Activated CD8-positive, alpha-beta T cell treated with anti-CD3 and anti-CD28 coated beads for 36 hours (primary cell): ENCODE measurements at regions not wholly inside any gene's neighbourhood (a gene's known extent, or its start where the extent isn't known, plus 50 kb on each side); places are given as distances from the start of the nearest gene placed in this dataset.

Experiments used
- ATAC-seq: fragments of 200-7000 bp; cut with Tn5 transposase; one replicate; pipeline ENCODE4 v1.10.0; 2021; ENCODE audit warnings: mild to moderate bottlenecking, moderate library complexity
- CTCF ChIA-PET: fragments of 350-600 bp; sonication (Branson Sonifier 250); formaldehyde crosslinking; loops from one replicate; lab custom pipeline; 2021; ENCODE audit warnings: antibody characterized with exemption; lab: Charles Lee
- POLR2A ChIA-PET: fragments of 350-600 bp; sonication (Branson Sonifier 250); formaldehyde crosslinking; loops from one replicate; lab custom pipeline; 2021; ENCODE audit warnings: antibody characterized with exemption; lab: Charles Lee
- DNase-seq: peaks from one replicate; pipeline ENCODE4 v3.0.0-alpha.2; 2020
- H3K27ac Mint-ChIP-seq: one replicate; pipeline ENCODE4 v1.8.0; 2021; ENCODE audit warnings: mild to moderate bottlenecking, mixed read lengths
- H3K27me3 Mint-ChIP-seq: one replicate; pipeline ENCODE4 v1.8.0; 2021; ENCODE audit warnings: mixed read lengths
- H3K36me3 Mint-ChIP-seq: one replicate; pipeline ENCODE4 v1.8.0; 2021; ENCODE audit warnings: low read depth, mixed read lengths
- H3K4me1 Mint-ChIP-seq: one replicate; pipeline ENCODE4 v1.8.0; 2021; ENCODE audit warnings: low read depth, mixed read lengths
- H3K4me3 Mint-ChIP-seq: one replicate; pipeline ENCODE4 v1.8.0; 2021; ENCODE audit warnings: mild to moderate bottlenecking, moderate library complexity, mixed read lengths
- H3K9me3 Mint-ChIP-seq: one replicate; pipeline ENCODE4 v1.8.0; 2021; ENCODE audit warnings: mixed read lengths
- intact Hi-C: fragments of 100-400 bp; cut with micrococcal nuclease; formaldehyde crosslinking; loops from one replicate; pipeline ENCODE4 v1.10.0; 2022
- TF ChIP-seq, protein P1 (sequence below): fragments of 200-600 bp; IDR thresholded peaks from one replicate; pipeline ENCODE4 v1.8.0; 2022; ENCODE audit warnings: antibody characterized with exemption, mild to moderate bottlenecking

DNA sequence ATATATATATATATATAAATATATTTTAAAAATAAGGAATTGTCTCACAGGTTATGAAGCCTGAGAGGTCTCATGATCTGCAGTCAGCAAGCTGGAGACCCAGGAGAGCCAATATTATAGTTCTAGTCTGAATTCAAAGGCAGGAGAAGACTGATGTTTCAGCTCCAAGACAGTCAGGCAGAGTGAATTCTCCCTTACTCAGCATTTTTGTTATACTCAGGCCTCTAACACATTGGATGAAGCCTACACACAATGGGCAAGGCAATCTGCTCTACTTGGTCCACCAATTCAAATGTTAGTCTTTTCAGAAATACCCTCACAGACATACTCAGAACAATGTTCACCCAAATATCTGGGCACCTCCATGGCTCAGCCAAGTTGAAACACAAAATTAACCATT, 157.2 kb downstream of the GOLIM4 start:
- H3K9me3 Mint-ChIP-seq = no peaks in the 10 kb centered on the region
- no peaks in the 10 kb centered on the region for H3K36me3 Mint-ChIP-seq
- intact Hi-C loops = no loop called here

DNA sequence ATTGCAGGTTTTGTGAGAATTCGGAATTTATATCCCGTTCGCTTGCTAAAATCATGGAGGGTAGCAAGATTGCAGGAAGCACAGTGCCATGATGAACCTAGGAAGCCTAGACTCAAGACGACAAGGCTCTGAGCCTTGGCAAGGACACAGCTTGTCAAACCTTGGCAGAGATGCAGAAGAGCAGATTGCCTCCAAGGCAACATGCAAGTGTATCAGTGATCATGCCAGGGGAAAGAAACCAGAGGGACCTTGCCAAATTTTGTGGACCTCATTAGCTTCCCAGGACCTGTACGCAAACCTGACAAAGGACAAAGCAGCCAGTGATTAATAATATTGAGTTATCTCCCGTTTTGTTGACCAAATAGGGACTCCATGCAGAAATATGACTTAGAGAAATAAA, 159.7 kb downstream of the GOLIM4 start:
- Mint-ChIP-seq H3K36me3 (no peaks in the 10 kb centered on the region), H3K9me3 (no peaks in the 10 kb centered on the region), H3K27me3 (no peaks in the 10 kb centered on the region), H3K4me3 (no peak overlapping the region), H3K4me1 (no peaks in the 10 kb centered on the region), H3K27ac (no peak overlapping the region)
- ATAC-seq (no peak), DNase-seq (no peak)
- CTCF ChIA-PET = no interaction called here
- TF ChIP-seq, protein P1, sequence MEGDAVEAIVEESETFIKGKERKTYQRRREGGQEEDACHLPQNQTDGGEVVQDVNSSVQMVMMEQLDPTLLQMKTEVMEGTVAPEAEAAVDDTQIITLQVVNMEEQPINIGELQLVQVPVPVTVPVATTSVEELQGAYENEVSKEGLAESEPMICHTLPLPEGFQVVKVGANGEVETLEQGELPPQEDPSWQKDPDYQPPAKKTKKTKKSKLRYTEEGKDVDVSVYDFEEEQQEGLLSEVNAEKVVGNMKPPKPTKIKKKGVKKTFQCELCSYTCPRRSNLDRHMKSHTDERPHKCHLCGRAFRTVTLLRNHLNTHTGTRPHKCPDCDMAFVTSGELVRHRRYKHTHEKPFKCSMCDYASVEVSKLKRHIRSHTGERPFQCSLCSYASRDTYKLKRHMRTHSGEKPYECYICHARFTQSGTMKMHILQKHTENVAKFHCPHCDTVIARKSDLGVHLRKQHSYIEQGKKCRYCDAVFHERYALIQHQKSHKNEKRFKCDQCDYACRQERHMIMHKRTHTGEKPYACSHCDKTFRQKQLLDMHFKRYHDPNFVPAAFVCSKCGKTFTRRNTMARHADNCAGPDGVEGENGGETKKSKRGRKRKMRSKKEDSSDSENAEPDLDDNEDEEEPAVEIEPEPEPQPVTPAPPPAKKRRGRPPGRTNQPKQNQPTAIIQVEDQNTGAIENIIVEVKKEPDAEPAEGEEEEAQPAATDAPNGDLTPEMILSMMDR = no peak
- intact Hi-C loops = no loop called here
- POLR2A ChIA-PET = no interaction called here

More for the DNA sequence above, 157.2 kb downstream of the GOLIM4 start:
- no peaks in the 10 kb centered on the region for H3K4me1 Mint-ChIP-seq
- POLR2A ChIA-PET = no interaction called here
- no peaks in the 10 kb centered on the region for H3K27me3 Mint-ChIP-seq
- H3K4me3 Mint-ChIP-seq = no peak overlapping the region
- H3K27ac Mint-ChIP-seq = no peak overlapping the region
- ATAC-seq = no peak
- TF ChIP-seq, protein P1 = no peak
- DNase-seq = no peak
- CTCF ChIA-PET = interaction anchor here (1.6 kb wide), 1 partner anchor 11 kb away, joined by 3 read pairs; no protein-coding TSS in a partner anchor

DNA sequence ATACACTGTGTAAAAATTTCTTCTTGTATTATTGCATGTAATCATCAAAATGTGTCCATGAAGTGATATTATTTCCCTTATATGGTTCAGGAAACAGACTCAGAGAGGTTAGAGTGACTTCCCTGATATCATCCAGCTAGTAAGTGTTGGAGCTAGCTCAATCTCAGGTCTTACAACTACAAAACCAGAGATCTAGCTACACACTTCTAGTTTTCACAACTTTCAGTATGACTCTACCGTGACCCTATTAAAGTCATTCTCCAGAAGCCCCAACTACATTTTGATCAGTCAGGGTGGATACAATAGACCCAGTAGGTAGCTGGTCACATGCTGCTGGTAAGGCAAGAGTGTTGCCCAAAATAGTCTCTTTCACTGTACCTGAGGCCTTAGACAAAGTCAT, 165.3 kb downstream of the GOLIM4 start:
- POLR2A ChIA-PET = no interaction called here
- Mint-ChIP-seq H3K27ac (no peak overlapping the region), H3K36me3 (no peaks in the 10 kb centered on the region), H3K4me1 (no peaks in the 10 kb centered on the region), H3K4me3 (no peak overlapping the region), H3K9me3 (no peaks in the 10 kb centered on the region), H3K27me3 (peaks cover 1% of the 10 kb centered on the region)
- CTCF ChIA-PET = interaction anchor here (1.6 kb wide), 1 partner anchor 110 kb away, joined by 5 read pairs; no protein-coding TSS in a partner anchor
- ATAC-seq = no peak
- DNase-seq = no peak
- TF ChIP-seq, protein P1 = no peak
- intact Hi-C loops = no loop called here

DNA sequence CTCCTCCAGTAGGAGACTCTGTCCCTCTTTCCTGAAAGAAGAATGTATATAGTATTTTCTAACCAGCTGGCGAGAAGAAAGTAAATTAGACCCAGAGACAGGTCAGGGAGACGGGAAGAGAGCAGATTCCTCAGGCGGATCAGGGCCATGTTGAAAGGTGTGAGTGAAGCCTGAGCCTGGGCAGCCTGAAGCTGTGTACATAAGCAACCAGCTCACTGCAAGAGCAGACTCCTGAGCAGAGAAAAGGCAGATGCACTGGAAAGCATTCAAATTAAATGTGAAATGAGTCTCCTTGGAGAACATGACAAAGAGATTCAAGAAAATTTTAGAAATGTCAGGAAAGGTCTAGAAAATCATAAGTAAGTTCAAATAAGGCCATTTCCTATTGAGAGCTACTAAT, 165.8 kb downstream of the GOLIM4 start:
- no peak for ATAC-seq
- H3K9me3 Mint-ChIP-seq = no peaks in the 10 kb centered on the region
- no peaks in the 10 kb centered on the region for H3K4me1 Mint-ChIP-seq
- peaks cover 1% of the 10 kb centered on the region for H3K27me3 Mint-ChIP-seq
- H3K36me3 Mint-ChIP-seq = no peaks in the 10 kb centered on the region
- TF ChIP-seq, protein P1 = no peak
- no peak overlapping the region for H3K4me3 Mint-ChIP-seq
- ChIA-PET POLR2A (no interaction called here), CTCF (interaction anchor here (1.6 kb wide), 1 partner anchor 110 kb away, joined by 5 read pairs; no protein-coding TSS in a partner anchor)
- DNase-seq = no peak
- H3K27ac Mint-ChIP-seq = no peak overlapping the region
- intact Hi-C loops = loop anchor here (5.0 kb wide), 1 partner anchor 107 kb away; no protein-coding TSS in a partner anchor

DNA sequence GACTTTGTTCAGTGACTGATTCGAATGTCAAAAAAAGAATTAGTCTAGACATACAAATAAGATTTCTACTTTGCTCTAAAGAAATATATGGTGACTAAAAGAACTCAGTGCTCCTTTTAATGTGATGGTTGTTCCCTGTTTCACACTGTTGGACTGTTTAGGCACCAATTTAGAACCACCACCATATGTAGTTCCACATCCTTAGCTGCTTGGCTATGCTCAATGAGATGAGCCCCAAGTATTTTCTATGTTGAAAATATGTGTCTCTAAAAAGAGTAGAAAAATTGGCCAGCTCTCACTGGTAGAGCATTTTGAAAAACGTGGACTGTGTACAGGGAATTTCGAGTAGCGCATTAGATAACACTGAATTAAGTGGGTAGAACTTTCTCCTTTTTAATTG, 167.3 kb downstream of the GOLIM4 start:
- no peaks in the 10 kb centered on the region for H3K36me3 Mint-ChIP-seq
- H3K27me3 Mint-ChIP-seq = peaks cover 1% of the 10 kb centered on the region
- POLR2A ChIA-PET = no interaction called here
- H3K27ac Mint-ChIP-seq = no peak overlapping the region
- TF ChIP-seq, protein P1 = no peak
- intact Hi-C loops = loop anchor here (5.0 kb wide), 1 partner anchor 109 kb away; no protein-coding TSS in a partner anchor
- no peak overlapping the region for H3K4me3 Mint-ChIP-seq
- DNase-seq = no peak
- no peaks in the 10 kb centered on the region for H3K9me3 Mint-ChIP-seq
- CTCF ChIA-PET = interaction anchor here (0.9 kb wide), 1 partner anchor 112 kb away, joined by 3 read pairs; no protein-coding TSS in a partner anchor
- ATAC-seq = no peak
- no peaks in the 10 kb centered on the region for H3K4me1 Mint-ChIP-seq
